ENCODE measurements at regions not wholly inside any gene's neighbourhood (a gene's known extent, or its start where the extent isn't known, plus 50 kb on each side); places are given as distances from the start of the nearest gene placed in this dataset.
"Not testable (repeated sequence)": the region's sequence is repeated elsewhere in the genome, so short reads cannot be mapped to it uniquely, and the experiment has no call there.

GRCh38 chr18:43978174-43978573 is 700.9 kb upstream of the SYT4 start:
- H3K27me3 ChIP-seq (ENCODE audit: control insufficient read depth, extremely low read depth, insufficient read depth, low read length): no peaks in the 10 kb centered on the region
- no peak overlapping the region for H3K4me3 ChIP-seq (ENCODE audit: control insufficient read depth in 2 of 3, extremely low read depth in 1 of 3, insufficient read depth in 2 of 3, low read depth in 1 of 3, low read length in 3 of 3)
- no peaks in the 10 kb centered on the region for H4K20me1 ChIP-seq (ENCODE audit: control insufficient read depth, extremely low read depth, insufficient read depth, low read length)
- H3K4me2 ChIP-seq (ENCODE audit: control insufficient read depth, extremely low read depth, insufficient read depth, low read depth, low read length): no peak overlapping the region
- H3K9me3 ChIP-seq (ENCODE audit: control insufficient read depth, low read depth, low read length): no peaks in the 10 kb centered on the region
- no peak overlapping the region for H2AFZ ChIP-seq (ENCODE audit: control insufficient read depth, low read length)
- FAIRE-seq: no peak
- no peak overlapping the region for H3K27ac ChIP-seq (ENCODE audit: control insufficient read depth, insufficient read depth, low read length)
- H3K4me1 ChIP-seq (ENCODE audit: control insufficient read depth, extremely low read depth, insufficient read depth, low read length): no peaks in the 10 kb centered on the region
- H3K36me3 ChIP-seq (ENCODE audit: control insufficient read depth in 2 of 2, extremely low read depth in 1 of 2, insufficient read depth in 2 of 2, low read length in 2 of 2): no peaks in the 10 kb centered on the region
- TF ChIP-seq EZH2 (IDR thresholded peaks at IDR 0.05; ENCODE audit: low read length) (no peak), CTCF (optimal IDR thresholded peaks at IDR 0.05 in 1 of 3, IDR thresholded peaks at IDR 0.05 in 1 of 3, conservative IDR thresholded peaks at IDR 0.05 in 1 of 3; ENCODE audit: extremely low read depth in 1 of 3, insufficient read depth in 2 of 3, low read length in 3 of 3) (no peak)
- no peaks in the 10 kb centered on the region for H3K79me2 ChIP-seq (ENCODE audit: control insufficient read depth, insufficient read depth, low read length)
- no peak for DNase-seq (ENCODE audit: low read depth, low spot score)
- dilution Hi-C loops (cut with MboI; ENCODE audit: extremely low pct_ligation_motif_present, low sequenced_read_pairs): no loop called here
- H3K9me1 ChIP-seq (ENCODE audit: control insufficient read depth, extremely low read depth, insufficient read depth, low read length): no peaks in the 10 kb centered on the region
- no peak overlapping the region for H3K9ac ChIP-seq (ENCODE audit: control insufficient read depth, extremely low read depth, insufficient read depth, low read length)

- H3K4me3 ChIP-seq (ENCODE audit: control insufficient read depth in 2 of 3, extremely low read depth in 1 of 3, insufficient read depth in 2 of 3, low read depth in 1 of 3, low read length in 3 of 3): no peak overlapping the region
- H3K36me3 ChIP-seq (ENCODE audit: control insufficient read depth in 2 of 2, extremely low read depth in 1 of 2, insufficient read depth in 2 of 2, low read length in 2 of 2): no peaks in the 10 kb centered on the region
- H3K27me3 ChIP-seq (ENCODE audit: control insufficient read depth, extremely low read depth, insufficient read depth, low read length): no peaks in the 10 kb centered on the region
- no peaks in the 10 kb centered on the region for H3K4me1 ChIP-seq (ENCODE audit: control insufficient read depth, extremely low read depth, insufficient read depth, low read length)
- no peak overlapping the region for H3K4me2 ChIP-seq (ENCODE audit: control insufficient read depth, extremely low read depth, insufficient read depth, low read depth, low read length)
- dilution Hi-C loops (cut with MboI; ENCODE audit: extremely low pct_ligation_motif_present, low sequenced_read_pairs): no loop called here
- no peaks in the 10 kb centered on the region for H3K9me1 ChIP-seq (ENCODE audit: control insufficient read depth, extremely low read depth, insufficient read depth, low read length)
- H3K79me2 ChIP-seq (ENCODE audit: control insufficient read depth, insufficient read depth, low read length): no peaks in the 10 kb centered on the region
- no peak overlapping the region for H3K9ac ChIP-seq (ENCODE audit: control insufficient read depth, extremely low read depth, insufficient read depth, low read length)
- DNase-seq (ENCODE audit: low read depth, low spot score): no peak
- H4K20me1 ChIP-seq (ENCODE audit: control insufficient read depth, extremely low read depth, insufficient read depth, low read length): no peaks in the 10 kb centered on the region
- H2AFZ ChIP-seq (ENCODE audit: control insufficient read depth, low read length): no peak overlapping the region
- FAIRE-seq: no peak
- no peaks in the 10 kb centered on the region for H3K9me3 ChIP-seq (ENCODE audit: control insufficient read depth, low read depth, low read length)
- no peak overlapping the region for H3K27ac ChIP-seq (ENCODE audit: control insufficient read depth, insufficient read depth, low read length)
- TF ChIP-seq EZH2 (IDR thresholded peaks at IDR 0.05; ENCODE audit: low read length) (no peak), CTCF (optimal IDR thresholded peaks at IDR 0.05 in 1 of 3, IDR thresholded peaks at IDR 0.05 in 1 of 3, conservative IDR thresholded peaks at IDR 0.05 in 1 of 3; ENCODE audit: extremely low read depth in 1 of 3, insufficient read depth in 2 of 3, low read length in 3 of 3) (no peak)
Observed at GRCh38 chr18:43982582-43982981, 698.1 kb upstream of the SETBP1 start.

- DNase-seq (ENCODE audit: low read depth, low spot score); H3K36me3 ChIP-seq (ENCODE audit: control insufficient read depth in 2 of 2, extremely low read depth in 1 of 2, insufficient read depth in 2 of 2, low read length in 2 of 2); H3K9ac ChIP-seq (ENCODE audit: control insufficient read depth, extremely low read depth, insufficient read depth, low read length); H3K27me3 ChIP-seq (ENCODE audit: control insufficient read depth, extremely low read depth, insufficient read depth, low read length); H3K4me1 ChIP-seq (ENCODE audit: control insufficient read depth, extremely low read depth, insufficient read depth, low read length); H3K4me2 ChIP-seq (ENCODE audit: control insufficient read depth, extremely low read depth, insufficient read depth, low read depth, low read length); H3K4me3 ChIP-seq (ENCODE audit: control insufficient read depth in 2 of 3, extremely low read depth in 1 of 3, insufficient read depth in 2 of 3, low read depth in 1 of 3, low read length in 3 of 3); FAIRE-seq; H2AFZ ChIP-seq (ENCODE audit: control insufficient read depth, low read length); H3K79me2 ChIP-seq (ENCODE audit: control insufficient read depth, insufficient read depth, low read length); H3K27ac ChIP-seq (ENCODE audit: control insufficient read depth, insufficient read depth, low read length); H4K20me1 ChIP-seq (ENCODE audit: control insufficient read depth, extremely low read depth, insufficient read depth, low read length); dilution Hi-C loops (cut with MboI; ENCODE audit: extremely low pct_ligation_motif_present, low sequenced_read_pairs); H3K9me3 ChIP-seq (ENCODE audit: control insufficient read depth, low read depth, low read length); H3K9me1 ChIP-seq (ENCODE audit: control insufficient read depth, extremely low read depth, insufficient read depth, low read length): not testable (repeated sequence)
Observed at GRCh38 chr18:43987061-43987460, 693.6 kb upstream of the SETBP1 start.

Data from keratinocyte (primary cell).